H9 (cell line): ENCODE measurements at regions not wholly inside any gene's neighbourhood (a gene's known extent, or its start where the extent isn't known, plus 50 kb on each side); places are given as distances from the start of the nearest gene placed in this dataset.

ENCODE experiments used
- DNase-seq: peaks from one replicate; pipeline ENCODE4 v3.0.0-alpha.2; 2017
- H2AFZ ChIP-seq: one replicate; pipeline ENCODE4 v1.6.1; 2013; ENCODE audit warnings: mild to moderate bottlenecking, low read length, control low read depth, moderate library complexity
- H2AK5ac ChIP-seq: 2 replicates; pipeline ENCODE4 v1.6.1; 2013; ENCODE audit warnings: low read length, control low read depth, mixed read lengths; ENCODE audit not compliant: insufficient read length
- H2BK120ac ChIP-seq: one replicate; pipeline ENCODE4 v1.6.1; 2013; ENCODE audit warnings: low read depth, mild to moderate bottlenecking, low read length, control low read depth, inconsistent platforms; ENCODE audit not compliant: poor library complexity, severe bottlenecking
- H2BK12ac ChIP-seq: 2 replicates; pipeline ENCODE4 v1.6.1; 2013; ENCODE audit warnings: low read length, control low read depth, mixed read lengths, low read depth; ENCODE audit not compliant: insufficient read length
- H2BK15ac ChIP-seq: 2 replicates; pipeline ENCODE4 v1.6.1; 2013; ENCODE audit warnings: low read depth, low read length, control low read depth
- H2BK20ac ChIP-seq: one replicate; pipeline ENCODE4 v1.6.1; 2013; ENCODE audit warnings: low read depth, mild to moderate bottlenecking, low read length, control low read depth, inconsistent platforms; ENCODE audit not compliant: poor library complexity, severe bottlenecking
- H2BK5ac ChIP-seq: 2 replicates; pipeline ENCODE4 v1.6.1; 2013; ENCODE audit warnings: low read length, control low read depth, mixed read lengths; ENCODE audit not compliant: insufficient read length
- H3K14ac ChIP-seq: 2 replicates; pipeline ENCODE4 v1.6.1; 2013; ENCODE audit warnings: low read length, control low read depth; ENCODE audit not compliant: insufficient read depth
- H3K18ac ChIP-seq: 2 replicates; pipeline ENCODE4 v1.6.1; 2013; ENCODE audit warnings: low read depth, mild to moderate bottlenecking, mixed read lengths, low read length, control low read depth; ENCODE audit not compliant: insufficient read length
- H3K23ac ChIP-seq: 2 replicates; pipeline ENCODE4 v1.6.1; 2013; ENCODE audit warnings: low read length, control low read depth, mixed read lengths, low read depth; ENCODE audit not compliant: insufficient read length
- H3K23me2 ChIP-seq: 2 replicates; pipeline ENCODE4 v1.6.1; 2013; ENCODE audit warnings: low read depth, mild to moderate bottlenecking, mixed read lengths, low read length, control low read depth; ENCODE audit not compliant: insufficient read length, poor library complexity, severe bottlenecking
- H3K27ac ChIP-seq: 2 replicates; pipeline ENCODE4 v1.5.1; 2013; ENCODE audit warnings: low read length, control low read depth, mixed read lengths, low read depth; ENCODE audit not compliant: insufficient read length
- H3K27me3 ChIP-seq: 2 replicates; pipeline ENCODE4 v1.6.1; 2013; ENCODE audit warnings: low read length, control low read depth, inconsistent platforms; ENCODE audit not compliant: insufficient read depth
- H3K4ac ChIP-seq: 2 replicates; pipeline ENCODE4 v1.6.1; 2013; ENCODE audit warnings: low read depth, mild to moderate bottlenecking, control low read depth, inconsistent platforms, low read length, moderate library complexity
- H3K4me1 ChIP-seq: 2 replicates; pipeline ENCODE4 v1.6.1; 2013; ENCODE audit warnings: low read length, control low read depth, inconsistent platforms; ENCODE audit not compliant: insufficient read depth
- H3K4me2 ChIP-seq: 2 replicates; pipeline ENCODE4 v1.6.1; 2013; ENCODE audit warnings: low read length, control low read depth, mixed read lengths; ENCODE audit not compliant: insufficient read length, insufficient read depth
- H3K56ac ChIP-seq: 2 replicates; pipeline ENCODE4 v1.6.1; 2013; ENCODE audit warnings: low read depth, mild to moderate bottlenecking, mixed read lengths, low read length, control low read depth; ENCODE audit not compliant: insufficient read length
- H3K79me1 ChIP-seq: 2 replicates; pipeline ENCODE4 v1.6.1; 2013; ENCODE audit warnings: low read depth, mild to moderate bottlenecking, moderate library complexity, low read length, control low read depth, inconsistent platforms; ENCODE audit not compliant: insufficient read depth, poor library complexity, severe bottlenecking
- H3K79me2 ChIP-seq: 2 replicates; pipeline ENCODE4 v1.6.1; 2013; ENCODE audit warnings: low read length, control low read depth, inconsistent platforms; ENCODE audit not compliant: insufficient read depth
- H3K9ac ChIP-seq: 2 replicates; pipeline ENCODE4 v1.6.1; 2013; ENCODE audit warnings: low read length, control low read depth, mixed read lengths; ENCODE audit not compliant: insufficient read length; ENCODE audit errors: extremely low read depth
- H3K9me3 ChIP-seq: one replicate; pipeline ENCODE4 v1.6.1; 2013; ENCODE audit warnings: low read depth, low read length, inconsistent platforms; ENCODE audit not compliant: control insufficient read depth
- H3T11ph ChIP-seq: one replicate; pipeline ENCODE4 v1.6.1; 2013; ENCODE audit warnings: mild to moderate bottlenecking, low read length, control low read depth, inconsistent platforms
- H4K20me1 ChIP-seq: one replicate; pipeline ENCODE4 v1.6.1; 2013; ENCODE audit not compliant: control insufficient read depth, insufficient read length, insufficient read depth
- H4K5ac ChIP-seq: 2 replicates; pipeline ENCODE4 v1.6.1; 2013; ENCODE audit warnings: low read depth, mild to moderate bottlenecking, mixed read lengths, low read length, control low read depth; ENCODE audit not compliant: insufficient read length
- H4K8ac ChIP-seq: replicated peaks from 2 replicates; pipeline ENCODE4 v1.6.1; 2013; ENCODE audit warnings: low read length, control low read depth, mixed read lengths, low read depth; ENCODE audit not compliant: insufficient read length
- H4K91ac ChIP-seq: 2 replicates; pipeline ENCODE4 v1.6.1; 2013; ENCODE audit warnings: low read depth, mild to moderate bottlenecking, moderate library complexity, mixed read lengths, low read length, control low read depth; ENCODE audit not compliant: insufficient read length
- H3K27ac Mint-ChIP-seq, 3 experiments: 2 replicates in 2 of 3; 3 replicates in 1 of 3; pipeline ENCODE4 v1.8.0; 2020 to 2021; ENCODE audit warnings: mixed read lengths in 3 of 3, mild to moderate bottlenecking in 1 of 3, moderate library complexity in 1 of 3
- H3K27me3 Mint-ChIP-seq: 2 replicates; pipeline ENCODE4 v1.8.0; 2021; ENCODE audit warnings: low read depth, mild to moderate bottlenecking, moderate library complexity, mixed read lengths
- H3K36me3 Mint-ChIP-seq, 3 experiments: 2 replicates in 2 of 3; 3 replicates in 1 of 3; pipeline ENCODE4 v1.8.0; 2020 to 2021; ENCODE audit warnings: low read depth in 3 of 3, mixed read lengths in 3 of 3; ENCODE audit not compliant: insufficient read depth in 1 of 3
- H3K4me1 Mint-ChIP-seq, 2 experiments: 2 replicates each; pipeline ENCODE4 v1.8.0; 2020; ENCODE audit warnings: mixed read lengths in 2 of 2
- H3K4me3 Mint-ChIP-seq, 2 experiments: 2 replicates in 1 of 2; 3 replicates in 1 of 2; pipeline ENCODE4 v1.8.0; 2020 to 2021; ENCODE audit warnings: mild to moderate bottlenecking in 2 of 2, mixed read lengths in 2 of 2, moderate library complexity in 1 of 2
- H3K9me3 Mint-ChIP-seq, 2 experiments: 2 replicates in 1 of 2; 3 replicates in 1 of 2; pipeline ENCODE4 v1.8.0; 2020; ENCODE audit warnings: mild to moderate bottlenecking in 2 of 2, mixed read lengths in 2 of 2, moderate library complexity in 1 of 2
- CTCF ChIP-seq: fragments of 200-600 bp; sonication (generic); conservative IDR thresholded peaks from 3 replicates; pipeline ENCODE4 v1.8.0; 2021; ENCODE audit warnings: antibody characterized with exemption, mild to moderate bottlenecking
- WGBS: extraction: QIAGEN DNeasy Blood & Tissue Kit; methylation state at CpG from one replicate; pipeline ENCODE4 v1.1.7; 2013; ENCODE audit warnings: missing lambda C conversion rate, low lambda C conversion rate, mixed read lengths; ENCODE audit not compliant: insufficient read length; ENCODE audit errors: extremely low coverage; 5-methylcytosine and 5-hydroxymethylcytosine counted together

GRCh38 chr19:30122431-30122830 is 180.4 kb downstream of the URI1 start:
- Histone ChIP-seq H4K20me1 (no peaks in the 10 kb centered on the region), H3K4me2 (no peak overlapping the region), H3K4ac (no peak overlapping the region), H3K18ac (no peak overlapping the region), H2BK15ac (no peak overlapping the region), H3K9me3 (no peaks in the 10 kb centered on the region), H3K9ac (no peak overlapping the region), H2AFZ (no peak overlapping the region), H2BK120ac (no peak overlapping the region), H3K27ac (no peak overlapping the region), H4K8ac (no peak overlapping the region), H4K91ac (no peak overlapping the region), H3T11ph (no peak overlapping the region), H3K23me2 (no peaks in the 10 kb centered on the region), H3K79me1 (no peaks in the 10 kb centered on the region), H3K79me2 (no peaks in the 10 kb centered on the region), H2BK12ac (no peak overlapping the region), H2BK20ac (no peak overlapping the region), H4K5ac (no peak overlapping the region), H3K56ac (no peak overlapping the region), H2AK5ac (no peak overlapping the region), H3K4me1 (no peaks in the 10 kb centered on the region), H2BK5ac (no peak overlapping the region), H3K14ac (no peak overlapping the region), H3K27me3 (no peaks in the 10 kb centered on the region), H3K23ac (no peak overlapping the region)
- Mint-ChIP-seq H3K4me1 (0 out of 4 replicates have a peak, but pooled peaks cover 0 to 2% of the 10 kb centered on the region in 2 experiments), H3K27ac (no peak overlapping the region), H3K4me3 (no peak overlapping the region), H3K36me3 (no peaks in the 10 kb centered on the region; a peak in 1 of 7 replicates), H3K27me3 (peaks cover 2% of the 10 kb centered on the region), H3K9me3 (no peaks in the 10 kb centered on the region)
- TF ChIP-seq CTCF: no peak
- no peak for DNase-seq
- WGBS: no CpG with 5 or more reads among the region's 9 CpGs
